Hematopoietic multipotent progenitor cell treated with erythropoietin and hydrocortisone succinate and interleukin-3 and kit ligand, for 8 days (in vitro differentiated cells): ENCODE measurements at regions not wholly inside any gene's neighbourhood (a gene's known extent, or its start where the extent isn't known, plus 50 kb on each side); places are given as distances from the start of the nearest gene placed in this dataset.
A peak's percentile ranks its signal among the peaks of the same experiment; 100 is the strongest.

Experiments used
- DNase-seq: peaks from one replicate; pipeline ENCODE4 v3.0.0-alpha.2; 2015

DNA sequence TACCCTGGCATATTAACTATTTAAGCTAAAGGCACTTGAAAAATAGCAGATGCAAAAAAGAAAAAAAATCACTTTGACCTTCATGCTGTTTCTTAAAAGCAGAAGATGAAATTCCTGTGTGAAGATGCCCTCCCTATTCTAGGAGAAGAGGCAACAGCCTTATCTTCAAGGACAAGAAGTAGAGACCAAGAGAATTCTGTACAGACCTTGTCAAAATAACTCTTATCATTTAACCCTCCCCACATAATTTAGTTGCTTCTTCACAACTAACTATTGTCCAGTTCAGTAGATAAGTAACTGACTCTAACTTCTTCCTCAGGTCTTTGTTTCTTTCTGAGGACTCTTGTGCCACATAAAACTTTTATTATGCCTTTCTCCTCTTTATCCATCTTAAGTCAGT is 72.0 kb upstream of the MARCHF10 start:
- DNase-seq = peak; percentile 46

DNA sequence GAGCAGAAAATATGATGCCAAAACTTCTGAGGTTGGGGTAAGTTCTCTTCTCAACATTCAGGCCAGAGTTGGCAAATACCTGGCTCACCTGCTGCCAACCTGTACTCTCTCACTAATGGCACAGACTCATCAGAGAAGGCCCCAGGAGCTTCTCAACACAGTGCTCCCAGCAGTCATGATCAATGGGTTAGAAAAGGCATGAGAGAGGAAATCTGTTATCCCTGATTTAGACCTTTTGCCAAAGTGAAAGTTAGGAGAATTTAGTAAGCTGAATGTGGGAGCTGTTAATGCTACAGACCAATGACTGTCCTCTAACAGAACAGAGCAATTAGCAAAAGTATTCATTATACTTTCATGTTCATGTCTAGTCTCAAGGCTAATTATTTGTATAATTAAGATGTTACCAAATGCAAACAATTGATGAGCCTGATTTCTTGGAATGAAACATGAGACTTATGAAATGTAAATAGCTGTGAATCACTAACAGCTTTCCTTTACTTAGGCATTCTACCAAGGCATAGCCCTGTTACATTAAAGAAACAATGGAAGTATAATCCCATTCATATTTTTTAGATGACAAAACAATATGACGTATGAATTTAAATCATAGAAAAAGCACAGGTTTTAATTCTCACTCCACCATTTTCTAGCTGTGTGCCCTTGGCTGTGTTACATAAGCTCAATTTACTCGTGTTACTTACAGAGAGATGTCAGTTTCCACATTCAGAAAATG is 68.7 kb upstream of the MARCHF10 start:
- DNase-seq = no peak

DNA sequence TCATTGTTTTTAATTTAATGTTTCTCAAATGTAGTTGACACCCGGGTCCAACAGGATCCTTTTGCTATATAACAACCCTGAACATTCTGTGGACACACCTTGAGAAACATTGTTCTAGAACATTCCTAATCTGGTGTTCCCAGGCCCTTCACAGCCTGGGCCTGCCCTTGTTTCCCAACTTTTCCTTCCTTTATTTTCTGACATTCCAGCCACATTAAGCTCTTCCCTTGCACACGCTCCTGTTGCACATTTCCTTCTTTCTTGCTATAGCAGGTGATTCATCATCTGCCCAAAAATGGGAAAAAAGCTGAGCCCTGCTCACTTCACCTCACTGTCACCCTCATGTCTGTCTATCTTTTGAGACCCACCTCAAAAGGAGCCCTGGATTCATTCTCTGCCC is 67.9 kb upstream of the MARCHF10 start:
- no peak for DNase-seq

DNA sequence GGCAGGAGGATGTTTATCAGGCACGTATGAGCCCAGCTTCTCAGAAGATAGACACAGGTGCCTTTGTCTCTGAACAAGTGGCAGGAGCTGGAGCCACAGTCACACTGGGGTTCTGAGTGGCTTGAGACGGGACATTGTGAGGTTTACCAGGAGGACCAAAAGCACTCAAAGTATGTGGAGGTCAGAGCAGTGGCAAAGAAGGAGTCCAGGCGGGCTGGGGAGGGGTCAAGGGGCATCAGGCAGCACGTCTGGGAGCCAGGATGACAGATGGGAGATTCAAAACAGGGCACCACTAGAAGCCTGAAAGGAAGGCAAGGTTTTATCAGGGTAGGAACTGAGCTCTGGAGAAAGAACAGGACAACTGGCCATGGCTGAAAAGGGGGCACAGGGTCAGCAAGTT is 67.2 kb upstream of the MARCHF10 start:
- DNase-seq = no peak

DNA sequence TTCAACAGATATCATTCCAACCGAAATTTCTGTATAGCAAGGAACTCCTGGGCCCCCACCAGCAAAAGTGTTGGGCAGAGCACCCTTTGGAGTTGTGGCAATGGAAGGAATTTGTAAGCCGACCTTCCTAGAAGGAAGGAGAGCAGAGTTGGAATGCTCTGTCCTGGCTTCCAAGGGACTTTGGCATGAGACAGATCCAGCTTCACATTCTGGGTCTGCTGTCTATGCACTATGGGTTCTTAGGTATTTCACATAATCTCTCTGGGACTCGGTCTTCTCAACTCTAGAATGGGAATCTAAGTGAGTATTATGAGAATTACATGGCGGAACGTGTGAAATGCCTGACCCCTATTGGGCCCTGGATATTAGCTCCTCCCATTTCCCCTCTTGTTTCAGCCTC is 63.2 kb upstream of the MARCHF10 start:
- no peak for DNase-seq

DNA sequence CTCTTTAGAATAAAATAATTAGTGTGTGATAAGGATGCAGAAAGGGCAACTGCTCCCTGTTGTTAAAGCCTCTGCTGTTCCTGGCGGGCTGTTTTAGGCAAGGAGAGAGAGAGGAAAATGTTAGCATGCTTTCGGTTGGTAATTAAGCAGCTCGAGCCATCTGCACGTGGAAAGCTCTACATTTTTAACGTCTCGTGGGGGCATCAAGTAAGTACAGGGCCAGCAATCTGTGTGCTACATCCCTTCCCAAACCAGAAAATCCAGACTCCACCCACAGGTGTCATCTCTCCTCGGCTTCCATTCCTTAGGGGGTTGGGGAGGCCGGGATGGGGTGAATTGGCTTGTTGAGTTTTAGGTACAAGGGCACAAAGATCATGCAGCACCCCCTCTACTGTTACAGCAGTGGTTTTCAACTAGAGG is 62.4 kb upstream of the MARCHF10 start:
- DNase-seq = no peak

DNA sequence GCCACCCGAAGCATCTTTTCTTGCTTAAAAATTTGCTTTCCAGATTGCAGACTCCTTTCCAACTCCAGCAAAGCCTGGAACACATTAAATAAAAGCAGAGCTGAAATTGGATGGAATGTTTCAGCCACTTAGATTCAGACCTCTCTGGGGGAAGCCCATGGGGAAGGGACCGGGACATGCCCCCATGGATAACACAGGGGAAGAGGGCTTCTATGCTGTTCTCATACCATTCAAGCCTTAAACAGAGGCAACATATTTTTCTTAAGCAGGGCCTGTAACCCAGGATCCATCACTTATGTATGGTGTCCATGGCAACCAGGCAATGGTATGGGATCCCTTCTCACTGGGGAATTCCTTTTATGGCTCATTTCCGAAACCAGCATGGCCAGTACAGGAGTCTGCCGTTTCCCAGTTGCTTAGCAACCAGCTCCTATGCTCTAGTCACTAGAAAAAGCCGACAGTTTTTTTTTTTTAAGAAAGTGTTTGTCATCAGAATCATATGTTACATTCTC is 62.0 kb upstream of the MARCHF10 start:
- no peak for DNase-seq

DNA sequence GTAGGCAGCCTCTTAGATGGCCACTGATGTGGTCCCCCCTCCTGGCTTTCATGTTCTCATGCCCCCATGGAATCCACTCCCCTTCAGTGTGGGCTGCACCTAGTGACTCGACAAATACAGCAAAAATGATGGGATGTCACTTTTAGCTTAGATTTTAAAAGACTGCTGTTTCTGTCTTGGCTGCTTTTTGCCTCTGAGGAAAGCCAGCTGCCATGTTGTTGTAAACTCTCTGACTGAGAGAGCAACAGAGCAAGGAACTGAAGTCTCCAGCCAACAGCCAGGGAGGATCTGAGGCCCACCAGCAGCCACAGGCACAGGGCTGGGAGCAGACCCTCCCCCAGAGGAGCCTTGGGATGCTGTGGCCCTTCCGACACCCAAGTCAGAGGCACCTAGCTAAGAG is 60.6 kb upstream of the MARCHF10 start:
- no peak for DNase-seq

DNA sequence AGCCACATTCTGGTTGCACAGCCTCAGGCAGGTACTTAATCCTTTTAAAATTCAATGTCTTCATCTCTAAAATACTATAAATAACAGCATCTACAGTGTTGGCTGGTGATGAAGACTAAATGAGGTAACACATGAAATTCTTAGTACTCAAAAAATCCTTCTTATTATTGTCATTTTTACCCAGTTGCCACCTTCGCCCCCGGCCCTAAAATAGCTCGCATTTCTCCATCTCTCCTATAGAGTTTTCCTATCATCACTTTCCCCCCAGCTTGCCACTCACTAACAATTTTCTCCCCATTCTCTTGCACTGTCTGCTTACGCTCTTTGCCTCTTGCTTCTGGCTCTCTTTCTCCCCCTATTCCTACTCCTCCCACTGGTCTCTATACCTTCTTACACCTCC is 59.9 kb upstream of the MARCHF10 start:
- DNase-seq = no peak

DNA sequence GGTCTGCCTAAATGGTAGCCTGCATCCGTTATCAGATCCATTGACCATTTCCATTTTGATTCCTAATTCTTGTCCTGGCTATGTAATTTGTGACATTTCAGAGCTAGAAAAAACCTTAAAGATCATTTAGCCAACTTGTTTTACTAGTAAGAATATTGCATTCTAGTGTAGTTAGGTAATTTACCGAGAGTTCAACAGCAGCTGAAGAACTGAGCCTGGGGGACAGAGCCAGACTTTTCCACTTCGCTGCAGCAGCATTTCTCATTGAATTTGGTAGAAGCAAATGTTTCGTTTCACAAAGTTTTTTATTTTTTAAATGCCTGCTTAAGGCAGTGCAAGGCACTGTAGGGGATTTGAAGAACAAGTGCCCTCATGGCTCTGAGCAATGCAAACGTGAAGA is 59.2 kb upstream of the MARCHF10 start:
- DNase-seq = no peak

DNA sequence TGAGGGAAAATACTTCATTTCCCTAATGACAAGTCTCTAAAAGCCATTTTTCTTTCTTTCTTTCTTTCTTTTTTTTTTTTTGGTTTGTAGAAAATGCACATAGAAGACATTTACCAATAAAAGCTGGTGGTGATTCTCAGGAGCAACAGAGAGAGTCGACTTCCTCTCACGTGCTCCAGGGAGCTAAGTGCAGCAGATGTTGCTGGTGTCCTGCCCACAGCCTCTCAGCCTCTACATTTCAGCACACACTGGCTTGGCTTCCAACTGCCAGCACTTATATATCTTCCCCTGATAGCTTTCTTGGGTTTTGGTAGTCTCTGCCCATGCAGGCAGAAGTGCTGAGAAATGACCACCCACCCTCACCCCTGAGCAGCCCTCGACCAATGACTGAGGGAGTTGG is 58.4 kb upstream of the MARCHF10 start:
- no peak for DNase-seq

DNA sequence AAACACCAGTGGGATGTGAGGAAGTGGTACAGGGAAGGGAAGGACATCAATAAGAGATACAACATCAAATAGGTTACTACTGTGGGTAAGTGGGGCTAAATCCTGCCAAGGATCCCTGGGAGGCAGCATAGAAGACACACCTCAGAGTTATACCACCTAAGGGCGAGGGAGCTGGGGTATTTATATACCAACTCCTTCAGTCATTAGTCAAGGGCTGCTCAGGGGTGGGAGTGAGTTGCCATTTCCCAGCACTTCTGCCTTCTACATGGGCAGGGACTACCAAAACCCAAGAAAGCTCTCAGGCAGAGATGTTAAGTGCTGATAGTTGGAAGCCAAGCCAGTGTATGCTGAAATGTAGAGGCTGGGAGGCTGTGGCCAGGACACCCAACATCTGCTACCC is 57.5 kb upstream of the MARCHF10 start:
- DNase-seq = no peak

DNA sequence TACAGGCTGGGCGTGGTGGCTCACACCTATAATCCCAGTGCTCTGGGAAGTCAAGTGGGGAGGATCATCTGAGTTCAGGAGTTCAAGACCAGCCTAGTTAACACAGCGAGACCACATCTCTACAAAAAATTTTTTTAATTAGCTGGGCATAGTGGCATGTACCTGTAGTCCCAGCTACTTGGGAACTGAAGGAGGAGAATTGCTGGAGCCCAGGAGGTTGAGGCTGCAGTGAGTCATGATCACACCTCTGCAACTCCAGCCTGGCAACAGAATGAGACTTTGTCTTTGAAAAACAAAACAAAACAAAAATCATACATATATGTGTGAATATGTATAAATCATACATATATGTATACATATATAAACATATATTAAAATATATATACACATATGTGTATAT is 54.1 kb upstream of the MARCHF10 start:
- DNase-seq = no peak

DNA sequence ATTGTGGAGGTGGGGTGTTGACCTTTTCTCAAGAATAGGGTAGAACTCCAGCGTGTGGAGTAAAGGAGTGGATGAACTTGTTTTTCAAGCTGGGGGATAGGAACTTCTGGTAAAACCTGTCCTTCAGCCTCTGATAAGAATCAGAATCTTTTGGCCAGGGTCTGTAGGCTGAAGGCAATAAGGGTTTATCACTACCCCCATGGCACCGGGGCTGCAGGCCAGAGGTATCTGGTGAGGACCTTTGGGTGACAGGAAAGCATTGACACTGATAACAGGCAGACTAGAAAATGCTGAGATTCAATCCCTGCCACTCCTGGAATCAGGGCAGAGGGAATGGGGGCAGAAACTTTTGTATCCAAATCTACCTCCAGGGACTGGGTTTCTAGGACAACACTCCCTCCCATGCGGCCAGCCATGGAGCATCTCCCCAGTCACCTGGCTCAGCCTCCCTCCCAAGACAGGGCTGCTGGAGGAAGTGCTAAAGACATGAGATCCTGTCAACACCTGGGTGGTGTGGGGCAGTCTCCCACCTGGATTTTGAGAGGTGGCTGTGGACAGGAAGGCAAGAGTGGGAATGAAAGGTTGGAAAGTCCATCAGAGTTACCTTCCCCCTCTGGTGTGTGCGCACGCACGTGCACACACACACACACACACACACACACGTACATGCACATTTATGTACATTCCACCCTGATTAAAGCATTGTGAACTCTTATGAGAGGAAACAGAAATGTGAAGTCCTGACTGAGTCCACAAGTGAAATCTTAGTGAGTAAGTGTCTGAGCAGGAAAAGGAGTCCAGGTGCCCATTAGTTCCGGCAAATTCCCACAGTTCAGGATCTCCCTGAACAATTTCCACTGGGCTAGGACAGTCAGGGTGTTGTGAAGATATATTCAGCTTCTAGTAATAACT is 53.1 kb upstream of the MARCHF10 start:
- no peak for DNase-seq

DNA sequence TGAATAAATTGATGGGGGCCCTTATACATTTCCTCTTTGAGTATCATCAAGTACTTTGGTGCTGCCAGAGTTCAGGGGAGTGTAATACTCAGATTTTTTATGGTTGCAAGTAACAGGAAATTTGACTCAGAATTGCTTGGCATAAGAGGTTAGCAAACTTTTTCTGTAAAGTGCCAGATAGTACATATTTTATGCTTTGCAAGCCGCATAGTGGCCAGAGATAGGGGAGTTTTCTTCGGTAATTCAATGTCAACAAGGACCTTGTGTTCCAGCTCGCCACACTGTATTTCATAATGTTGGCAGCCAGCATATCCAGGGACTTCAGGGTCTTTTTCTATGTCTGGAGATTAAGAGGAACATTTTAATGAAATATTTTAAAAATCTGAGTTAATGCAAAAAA is 51.0 kb upstream of the MARCHF10 start:
- DNase-seq = no peak
